SK-MEL-5 (cell line): ENCODE measurements at regions not wholly inside any gene's neighbourhood (a gene's known extent, or its start where the extent isn't known, plus 50 kb on each side); places are given as distances from the start of the nearest gene placed in this dataset.
A peak's percentile ranks its signal among the peaks of the same experiment; 100 is the strongest.

ENCODE experiments used
- DNase-seq: peaks from one replicate; pipeline ENCODE4 v3.0.0-alpha.2; 2016; ENCODE audit warnings: low read depth, low spot score
- in situ Hi-C: cut with HindIII; loops from 2 replicates; pipeline ENCODE4 v1.10.0; 2016; ENCODE audit warnings: low sequenced_read_pairs, high pct_unique_total_duplicates, low pct_unique_long_range_greater_than_20kb

DNA sequence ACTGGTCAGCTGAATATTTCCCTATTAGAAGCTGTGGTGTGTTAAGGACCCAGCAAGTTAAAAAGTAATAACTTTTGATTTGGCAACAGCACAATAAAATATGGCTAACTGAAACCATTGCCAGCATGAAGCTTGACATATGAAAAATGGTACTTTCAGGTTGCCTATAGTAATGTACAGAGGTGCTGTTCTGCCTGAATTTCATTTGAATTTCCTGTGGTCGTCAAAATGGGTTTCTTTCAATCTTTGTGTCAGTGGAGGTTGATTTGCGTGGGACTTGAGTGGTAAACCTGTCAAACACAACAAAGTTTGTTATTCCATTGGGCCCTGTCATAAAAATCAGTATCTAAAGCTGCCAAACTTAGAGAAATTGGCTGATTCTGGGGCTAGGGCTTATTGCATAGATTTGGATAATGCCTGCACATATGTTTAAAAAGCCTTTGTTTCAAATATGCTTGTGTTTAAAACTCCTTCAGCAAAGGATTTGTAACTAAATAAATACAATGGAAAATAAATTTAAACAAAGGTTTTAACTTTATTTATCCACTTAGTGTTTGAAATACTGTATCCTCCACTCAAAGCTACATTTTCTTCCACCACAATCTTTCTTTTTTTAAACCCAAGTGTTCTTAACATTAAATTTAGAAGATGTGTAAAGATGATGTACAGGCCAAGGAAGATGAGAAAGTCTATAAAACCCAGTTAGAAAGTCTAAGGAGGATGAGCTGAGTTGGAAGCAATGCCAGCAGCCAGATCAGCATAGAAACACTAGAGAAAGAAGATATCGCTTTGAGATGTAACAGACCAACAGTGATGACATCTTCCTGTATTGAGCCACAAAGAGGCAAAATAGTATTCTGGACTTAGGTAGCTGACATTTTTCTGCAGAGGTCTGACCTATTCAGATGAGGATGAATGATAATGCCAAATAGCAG lies 134.8 kb upstream of the GIMD1 start:
- in situ Hi-C loops, result no loop called here
- no peak for DNase-seq

DNA sequence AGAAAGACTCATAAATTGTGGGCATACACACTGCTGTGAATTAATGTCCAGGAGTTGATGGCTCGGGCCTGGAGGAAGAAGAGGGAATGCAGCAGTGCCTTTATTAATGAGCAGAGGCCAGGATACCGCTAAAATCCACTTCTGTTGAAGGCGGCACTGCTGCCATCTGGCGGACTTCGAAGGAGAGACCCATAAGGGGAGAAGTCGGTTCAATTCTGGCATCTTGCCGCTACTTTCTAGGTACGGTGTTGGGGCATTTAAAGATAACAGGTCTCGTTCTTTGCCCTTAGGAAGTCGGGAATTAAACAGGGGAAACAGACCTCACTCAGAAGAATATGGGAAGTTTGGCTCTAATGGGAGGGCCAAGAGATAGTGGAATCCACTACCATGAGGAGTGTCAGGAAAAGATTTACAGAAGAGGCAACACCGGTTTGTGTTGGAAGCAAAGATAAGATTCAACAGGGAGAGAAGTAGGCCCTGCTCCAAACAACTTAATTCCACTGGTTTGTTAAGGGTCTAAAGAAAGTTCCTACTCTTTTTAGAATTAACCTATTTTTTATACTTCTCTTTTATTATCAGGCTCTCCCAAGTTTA lies 133.6 kb upstream of the GIMD1 start:
- in situ Hi-C loops, result no loop called here
- DNase-seq, result peak; percentile 70

DNA sequence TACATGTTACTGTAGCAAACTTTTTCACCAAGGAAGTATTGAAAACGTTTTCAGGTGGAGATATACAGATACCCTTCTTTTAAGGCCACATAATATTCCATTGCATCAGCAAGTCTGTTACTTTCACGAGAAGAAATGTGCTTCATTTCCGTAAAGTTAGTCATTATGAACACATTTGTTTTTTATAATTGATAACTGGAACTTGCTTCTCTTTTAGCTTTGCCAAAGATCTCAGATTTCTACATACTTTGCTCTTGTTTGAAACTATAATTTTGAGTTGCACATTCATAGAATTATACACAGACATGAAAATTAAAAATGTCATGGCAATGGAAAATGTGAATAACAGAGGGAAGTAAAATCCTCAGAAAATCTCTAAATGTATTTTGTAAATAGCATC lies 128.7 kb upstream of the GIMD1 start:
- DNase-seq, result no peak
- in situ Hi-C loops, result no loop called here

DNA sequence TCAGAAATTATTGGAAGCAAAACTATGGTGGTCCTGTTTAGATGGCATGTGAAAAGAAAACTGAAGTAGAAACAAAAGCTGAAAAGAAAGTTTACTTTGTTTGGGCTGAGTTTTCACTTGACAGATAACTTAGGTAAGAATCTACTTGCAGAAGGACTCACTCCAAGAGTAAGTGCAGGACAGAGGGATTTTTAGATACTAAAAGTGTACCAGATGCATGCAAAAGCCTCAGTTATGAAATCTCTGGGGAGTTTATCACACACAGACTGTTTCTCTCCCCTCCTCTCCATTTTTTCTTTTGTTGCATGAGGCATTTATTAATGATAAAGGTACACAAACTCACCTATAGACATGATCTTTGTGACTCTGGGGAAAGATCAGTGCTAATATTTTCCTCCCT lies 127.5 kb upstream of the GIMD1 start:
- DNase-seq, result no peak
- in situ Hi-C loops, result no loop called here

DNA sequence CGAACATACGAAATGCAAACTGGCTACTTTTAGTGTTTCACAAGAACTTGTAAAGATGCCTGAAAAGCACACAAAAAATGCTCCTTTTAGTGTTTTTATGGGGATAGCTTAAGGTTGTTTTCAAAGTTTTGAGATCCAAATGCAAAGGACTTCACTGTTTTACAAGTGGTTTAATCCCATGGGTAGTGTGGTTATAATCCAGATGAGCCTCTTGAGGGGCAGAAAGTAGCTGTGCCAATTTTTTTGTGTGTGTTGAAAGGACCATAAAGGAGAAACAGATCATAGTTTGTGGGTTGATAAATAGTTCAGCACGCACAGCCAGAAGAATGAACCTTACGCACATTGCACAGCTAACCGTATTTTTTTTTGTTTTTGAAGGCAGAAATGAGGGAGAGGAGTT lies 126.9 kb upstream of the GIMD1 start:
- no peak for DNase-seq
- in situ Hi-C loops, result no loop called here

DNA sequence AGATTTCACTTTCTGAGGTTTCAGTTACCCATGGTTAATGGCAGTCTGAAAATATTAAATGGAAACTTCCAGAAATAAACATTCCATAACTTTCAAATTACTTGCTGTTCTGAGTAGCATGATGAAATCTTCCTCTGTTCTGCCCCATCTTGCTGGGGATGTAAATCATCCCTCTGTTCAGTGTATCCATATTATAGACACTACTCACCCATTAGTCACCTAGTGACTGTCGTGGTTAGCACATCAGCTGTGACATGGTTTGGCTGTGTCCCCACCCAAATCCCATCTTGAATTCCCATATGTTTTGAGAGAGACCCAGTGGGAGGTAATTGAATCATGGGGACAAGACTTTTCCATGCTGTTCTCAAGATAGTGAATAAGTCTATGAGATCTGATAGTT lies 125.5 kb upstream of the GIMD1 start:
- in situ Hi-C loops, result no loop called here

DNA sequence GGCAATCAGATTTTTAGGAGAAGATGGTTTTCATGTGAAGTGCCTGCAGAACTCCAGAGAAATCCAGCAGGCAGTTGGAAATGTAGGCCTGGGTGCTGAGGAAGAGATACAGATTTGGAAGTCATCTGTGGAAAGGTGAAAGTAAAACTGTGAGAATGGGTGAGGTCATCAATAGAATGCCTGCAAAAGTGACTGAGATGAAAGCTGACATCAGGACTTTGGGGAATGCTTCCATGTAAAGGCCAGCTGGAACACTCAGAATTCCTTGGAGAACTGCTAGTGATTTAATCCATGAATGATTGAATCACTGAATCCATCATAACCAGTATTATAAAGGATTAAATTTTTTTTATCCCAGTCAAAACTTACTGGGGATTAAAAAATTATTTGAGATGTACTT lies 124.5 kb upstream of the GIMD1 start:
- in situ Hi-C loops, result no loop called here
- no peak for DNase-seq

More for the DNA sequence above, 125.5 kb upstream of the GIMD1 start:
- no peak for DNase-seq

DNA sequence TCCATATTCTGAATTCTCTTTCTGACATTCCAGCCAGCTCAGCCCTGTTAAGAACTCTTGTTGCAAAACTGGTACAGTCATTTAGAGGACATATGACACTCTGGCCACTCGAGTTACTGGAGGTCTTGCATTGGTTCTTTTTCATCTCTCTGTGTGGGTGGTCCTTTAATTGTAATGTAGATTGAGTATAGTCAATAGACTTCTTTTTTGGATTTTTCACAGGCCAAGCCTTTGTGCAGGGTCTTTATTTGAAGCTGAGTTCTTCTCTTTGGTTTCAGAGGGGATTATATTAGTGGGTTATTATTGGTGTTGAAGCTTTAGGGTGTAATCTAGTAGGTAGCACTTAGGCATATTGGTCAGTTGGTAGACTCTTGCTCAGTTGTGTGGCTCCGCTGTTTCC lies 118.0 kb upstream of the GIMD1 start:
- no peak for DNase-seq
- in situ Hi-C loops, result no loop called here

DNA sequence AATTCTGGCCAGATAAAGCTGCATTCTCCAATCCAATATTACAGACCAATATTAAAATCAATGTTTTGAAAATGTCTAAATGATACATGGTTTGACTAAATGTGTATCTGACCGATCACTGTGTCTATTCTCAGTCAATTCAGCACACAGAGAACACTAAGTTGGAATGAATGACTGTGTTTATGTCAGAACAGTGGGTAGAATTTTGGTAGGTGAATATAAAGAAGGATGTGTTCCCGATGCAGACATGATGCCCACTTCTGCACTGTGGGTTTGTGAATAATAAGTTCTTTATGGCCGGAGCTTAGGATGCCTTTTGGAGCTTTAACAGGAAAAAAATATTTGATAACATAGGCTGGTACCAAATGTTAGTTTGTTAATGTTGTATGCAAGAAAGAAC lies 113.2 kb upstream of the GIMD1 start:
- in situ Hi-C loops, result no loop called here
- peak; percentile 62 for DNase-seq

DNA sequence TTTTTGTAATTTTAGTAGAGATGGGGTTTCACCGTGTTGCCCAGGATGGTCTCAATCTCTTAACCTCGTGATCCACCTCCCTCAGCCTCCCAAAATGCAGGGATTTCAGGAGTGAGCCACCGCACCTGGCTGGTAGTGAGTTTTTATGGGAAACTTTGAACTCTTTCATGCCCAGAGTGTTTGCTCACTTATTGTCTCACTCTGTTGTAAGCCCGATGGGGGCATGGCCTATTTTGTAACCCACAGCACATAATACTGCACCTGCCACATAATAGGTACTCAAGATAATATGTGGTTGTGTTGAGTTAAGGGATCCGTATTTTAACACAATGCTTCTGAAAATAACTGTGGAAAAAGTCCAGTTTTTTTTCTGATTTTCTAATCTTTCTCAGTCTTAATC lies 109.6 kb upstream of the GIMD1 start:
- DNase-seq, result no peak
- in situ Hi-C loops, result no loop called here

DNA sequence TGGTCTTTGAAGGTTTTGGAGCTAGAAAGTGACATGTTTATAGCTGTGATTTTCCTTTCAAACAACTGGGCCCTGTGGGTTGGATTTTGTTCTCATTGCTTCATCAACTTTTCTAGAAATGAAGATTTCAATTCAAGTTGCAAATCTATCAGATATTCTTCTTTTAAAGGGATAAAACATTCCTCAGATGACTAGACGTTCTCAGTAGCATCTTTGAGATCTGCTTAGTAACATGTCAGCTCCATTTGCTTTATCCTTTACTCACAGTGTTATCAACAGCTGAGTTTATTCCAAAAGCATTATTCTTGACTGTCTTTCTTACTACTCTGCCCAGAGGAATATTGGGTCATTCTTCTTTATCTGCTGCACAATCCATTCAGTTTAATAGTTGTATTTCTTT lies 108.2 kb upstream of the GIMD1 start:
- DNase-seq, result no peak
- in situ Hi-C loops, result no loop called here

DNA sequence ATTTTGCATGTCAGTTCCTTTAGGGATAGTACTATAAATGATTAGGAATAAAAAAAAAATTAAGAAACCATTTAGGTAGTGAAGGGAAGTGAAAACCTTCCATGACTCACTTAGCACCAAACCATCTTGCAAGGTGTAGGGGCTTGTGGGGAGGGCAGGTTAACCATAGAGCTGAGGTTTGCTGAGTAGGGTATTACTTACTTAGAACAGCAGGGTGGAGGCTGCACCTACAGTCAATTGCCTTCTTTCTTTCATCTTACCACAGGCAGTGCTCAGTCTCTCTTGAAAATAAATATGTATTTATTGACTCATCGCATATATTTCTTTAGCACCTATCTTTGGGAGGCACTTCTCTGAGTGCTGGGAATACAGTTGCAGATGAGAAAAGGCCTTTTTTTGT lies 104.9 kb upstream of the GIMD1 start:
- in situ Hi-C loops, result no loop called here
- no peak for DNase-seq

DNA sequence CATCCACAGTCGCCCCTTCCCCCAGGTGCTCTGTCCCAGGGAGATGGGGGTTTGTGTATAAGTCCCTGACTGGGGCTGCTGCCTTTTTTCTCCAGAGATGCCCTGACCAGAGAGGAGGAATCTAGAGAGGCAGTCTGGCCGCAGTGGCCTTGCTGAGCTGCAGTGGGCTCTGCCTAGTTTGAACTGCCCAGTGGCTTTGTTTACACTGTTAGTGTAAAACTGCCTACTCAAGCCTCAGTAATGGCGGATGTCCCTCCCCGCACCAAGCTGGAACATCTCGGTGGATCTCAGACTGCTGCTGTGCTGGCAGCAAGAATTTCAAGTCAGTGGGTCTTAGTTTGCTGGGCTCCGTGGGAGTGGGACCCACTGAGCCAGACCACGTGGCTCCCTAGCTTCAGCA lies 102.6 kb upstream of the GIMD1 start:
- DNase-seq, result no peak
- in situ Hi-C loops, result no loop called here

DNA sequence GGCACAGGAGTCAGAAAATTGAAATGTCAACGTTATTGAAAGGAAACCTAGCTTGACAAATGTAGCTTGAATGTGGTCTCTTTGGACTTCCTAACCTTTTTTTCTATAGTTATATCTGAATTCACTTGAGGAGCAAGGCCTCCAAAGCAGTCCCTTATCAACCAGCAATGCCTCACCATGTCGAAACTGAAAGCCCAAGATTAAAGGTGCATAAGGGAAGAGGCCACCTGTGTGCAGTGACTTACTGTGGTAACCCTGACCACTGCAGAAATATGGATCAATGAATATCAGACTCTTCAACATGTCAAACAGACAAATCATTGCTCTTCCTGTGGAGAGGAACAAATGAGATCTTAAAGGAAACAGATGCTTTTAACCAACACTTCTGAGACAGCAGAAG lies 95.0 kb upstream of the GIMD1 start:
- no peak for DNase-seq
- in situ Hi-C loops, result no loop called here

DNA sequence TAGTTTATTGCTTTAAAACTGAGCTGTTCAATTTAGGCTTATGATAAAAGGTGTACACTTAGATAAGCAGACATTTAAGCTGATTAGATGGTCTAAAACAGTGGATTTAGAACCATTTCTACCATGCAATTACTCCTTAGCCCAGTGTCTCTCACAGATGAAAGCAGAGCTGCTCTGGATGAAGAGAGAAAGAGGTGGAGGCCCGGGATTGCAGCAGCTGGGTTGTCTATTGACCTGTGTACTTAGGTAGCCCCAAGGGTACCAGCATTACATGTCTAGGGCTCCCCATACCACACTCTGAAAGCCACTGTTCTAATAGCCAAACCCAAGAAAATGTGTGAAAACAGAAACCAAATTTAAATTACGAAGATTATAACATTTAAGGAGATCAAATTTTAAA lies 86.0 kb upstream of the GIMD1 start:
- in situ Hi-C loops, result no loop called here
- no peak for DNase-seq

DNA sequence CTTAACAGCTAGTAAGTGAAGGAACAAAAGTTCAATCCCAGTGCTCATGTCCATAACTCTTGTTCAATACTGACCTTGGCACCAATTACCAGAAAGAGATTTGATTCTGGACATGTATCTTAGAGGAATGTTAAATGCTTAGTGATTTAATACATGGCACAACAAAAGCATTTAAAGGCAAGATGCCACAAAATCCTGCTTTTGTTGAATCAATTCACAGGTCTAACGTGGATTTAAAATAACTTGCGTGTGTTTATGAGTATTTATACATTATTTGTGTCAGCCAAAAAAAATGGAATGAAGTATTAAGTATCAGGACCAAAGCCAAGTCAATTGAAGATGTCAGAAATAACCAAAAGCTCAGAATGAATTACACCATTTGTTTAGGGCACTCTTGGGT lies 85.4 kb upstream of the GIMD1 start:
- no peak for DNase-seq
- in situ Hi-C loops, result no loop called here

DNA sequence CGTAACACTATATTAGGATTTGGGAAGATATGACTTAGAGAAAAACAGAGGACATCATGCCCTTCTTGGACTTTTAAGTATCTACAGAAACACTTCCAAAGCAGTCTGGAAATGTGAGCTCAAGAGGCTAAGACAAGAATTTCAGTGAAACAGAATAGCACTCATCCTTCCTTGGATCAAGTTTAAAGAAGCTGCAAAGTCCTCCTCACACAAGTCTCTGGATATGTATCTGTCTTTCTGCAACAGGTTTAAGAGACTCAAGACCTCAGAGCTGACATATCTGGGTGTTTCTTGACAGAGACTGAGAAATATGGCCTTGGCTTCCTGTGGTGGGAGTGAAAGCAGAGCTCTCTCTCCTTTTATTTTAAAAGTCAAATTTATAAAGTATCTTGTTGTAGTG lies 82.5 kb upstream of the GIMD1 start:
- no peak for DNase-seq
- in situ Hi-C loops, result no loop called here

DNA sequence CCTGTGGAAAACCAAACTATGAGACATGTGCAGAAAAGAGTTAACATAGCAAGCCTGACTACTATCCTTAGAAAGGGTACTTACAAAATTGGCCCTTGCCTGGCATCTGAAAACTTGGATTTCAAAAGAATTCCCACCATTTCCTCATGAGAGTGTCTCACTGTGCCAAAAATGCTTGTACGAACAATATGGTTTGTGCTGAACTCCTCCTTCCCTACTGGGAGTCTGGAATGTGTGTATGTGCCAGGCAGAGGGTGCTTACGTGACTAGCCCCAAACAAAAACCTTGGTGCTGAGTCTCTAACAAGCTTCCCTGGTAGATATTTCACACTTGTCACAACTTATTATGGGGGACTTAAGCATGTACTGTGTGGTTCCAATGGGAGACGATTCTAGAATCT lies 81.7 kb upstream of the GIMD1 start:
- in situ Hi-C loops, result no loop called here
- no peak for DNase-seq

DNA sequence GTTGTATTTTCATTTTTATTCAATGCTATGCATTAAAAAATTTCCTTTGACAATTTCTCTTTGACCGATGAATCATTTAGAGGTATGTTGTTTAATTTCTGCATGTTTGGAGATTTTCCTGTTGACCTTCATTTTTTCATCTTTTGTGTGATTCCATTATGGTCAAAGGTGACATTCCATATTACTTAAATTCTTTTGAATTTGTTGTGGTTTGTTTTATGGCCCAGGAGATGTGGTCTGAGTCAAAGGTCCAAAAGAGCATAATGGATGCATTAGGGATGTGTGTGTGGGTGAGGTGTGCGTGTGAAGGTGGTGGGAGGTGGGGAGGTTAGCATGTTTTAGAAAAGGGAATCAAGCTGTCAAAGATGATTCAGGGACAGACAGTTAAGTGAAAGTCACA lies 76.0 kb upstream of the GIMD1 start:
- no peak for DNase-seq
- in situ Hi-C loops, result no loop called here
